HG03095 (cell line): ENCODE measurements at regions not wholly inside any gene's neighbourhood (a gene's known extent, or its start where the extent isn't known, plus 50 kb on each side); places are given as distances from the start of the nearest gene placed in this dataset.
"Not testable (repeated sequence)": the region's sequence is repeated elsewhere in the genome, so short reads cannot be mapped to it uniquely, and the experiment has no call there.

Experiments used
- ATAC-seq: cut with Tn5 transposase; IDR thresholded peaks from one replicate; pipeline ENCODE4 v1.9.1; 2021; ENCODE audit warnings: moderate library complexity; ENCODE audit not compliant: unreplicated experiment

DNA sequence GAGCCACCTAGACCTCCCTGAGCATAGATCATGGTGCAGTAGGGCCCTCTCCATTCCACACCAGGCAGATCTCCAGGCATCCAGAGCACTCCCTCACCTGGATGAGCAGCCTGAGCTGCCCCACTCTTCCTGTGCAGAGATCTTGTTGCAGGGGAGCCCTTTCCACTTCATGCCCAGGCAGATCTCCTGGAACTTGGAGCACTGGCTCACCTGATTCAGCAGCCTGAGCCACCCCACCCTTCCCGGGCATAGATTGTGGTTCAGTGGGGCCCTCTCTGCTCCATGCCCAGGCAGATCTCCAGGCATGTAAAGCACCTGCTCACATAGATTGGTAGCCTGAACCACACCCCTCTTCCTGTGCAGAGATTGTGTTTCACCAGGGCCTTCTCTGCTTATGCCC, 78.0 kb downstream of the SEC16B start:
- ATAC-seq = no peak

- ATAC-seq = no peak
These were observed 79.4 kb downstream of the SEC16B start for GRCh38 chr1:177890479-177890878.

DNA sequence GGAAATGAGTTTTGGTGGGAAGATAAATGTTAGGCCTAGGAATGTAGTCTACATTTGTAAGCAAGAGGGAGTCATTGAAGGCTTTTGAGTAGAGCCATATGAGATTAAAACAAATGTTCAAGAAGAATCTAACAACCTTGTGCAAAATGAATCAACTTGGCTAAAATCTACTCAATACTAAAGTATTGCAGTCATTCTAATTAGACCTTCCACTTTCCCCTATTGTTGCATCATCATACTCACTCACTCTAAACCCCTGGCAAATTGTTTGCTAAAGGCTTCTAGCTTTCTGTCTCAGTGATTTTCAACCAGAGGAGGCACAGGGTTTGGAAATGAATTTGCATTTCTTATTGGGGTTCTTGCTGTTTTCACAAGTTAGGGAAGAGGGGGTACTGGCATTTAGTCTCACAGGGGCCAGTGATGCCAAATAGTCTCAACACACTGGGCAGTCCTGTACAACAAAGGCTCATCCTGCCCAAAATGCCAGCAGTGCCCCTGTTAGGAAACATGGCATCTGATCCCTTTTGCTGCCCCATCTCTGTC, 85.3 kb downstream of the SEC16B start:
- ATAC-seq = no peak

GRCh38 chr1:177883581-177883980, 86.3 kb downstream of the SEC16B start:
- ATAC-seq = no peak

DNA sequence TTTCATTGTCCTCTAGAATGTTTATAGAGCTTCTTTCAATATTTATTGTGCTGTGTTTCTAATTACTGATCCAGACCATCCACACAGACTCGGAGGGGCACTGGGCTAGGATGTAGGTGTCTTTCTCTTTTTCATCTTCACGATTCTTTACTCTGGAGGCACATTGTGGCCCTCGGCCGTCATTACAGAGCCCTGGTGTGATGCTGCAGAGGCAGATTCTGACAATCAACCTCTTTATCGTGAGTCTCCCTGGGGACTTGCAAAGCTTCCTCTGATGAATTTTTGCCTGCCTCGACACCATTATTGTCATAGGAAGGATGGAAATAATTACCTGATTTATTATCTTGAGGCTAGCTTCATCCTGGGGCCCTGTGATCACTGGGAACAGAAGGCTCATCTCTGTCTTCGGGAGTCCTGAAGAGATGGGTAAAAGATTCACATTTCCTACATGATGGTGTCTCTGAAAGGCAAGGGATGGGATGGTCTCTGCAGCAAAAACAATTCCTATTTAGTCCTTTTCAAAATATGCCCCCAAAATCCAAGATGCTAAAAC, 89.4 kb downstream of the SEC16B start:
- no peak for ATAC-seq

DNA sequence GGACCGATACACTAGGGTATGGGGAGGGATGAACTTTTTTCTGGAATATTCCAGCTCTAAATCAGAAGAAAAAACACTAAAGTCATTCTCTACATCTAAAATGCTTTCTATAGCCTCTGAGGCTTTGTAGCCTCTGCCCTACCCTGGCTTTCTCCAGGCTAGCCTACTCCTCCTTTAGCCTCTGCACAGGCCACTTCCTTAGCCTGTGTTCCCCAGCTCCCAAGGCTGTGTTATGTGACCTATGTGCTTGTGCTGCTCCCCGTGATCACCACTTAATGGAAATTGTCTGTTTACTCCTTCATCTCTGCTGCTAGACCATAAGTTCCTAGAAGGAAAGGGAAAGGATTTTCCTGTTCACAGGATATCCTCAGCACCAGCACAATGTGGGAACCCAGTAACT, 92.8 kb downstream of the SEC16B start:
- ATAC-seq = no peak

DNA sequence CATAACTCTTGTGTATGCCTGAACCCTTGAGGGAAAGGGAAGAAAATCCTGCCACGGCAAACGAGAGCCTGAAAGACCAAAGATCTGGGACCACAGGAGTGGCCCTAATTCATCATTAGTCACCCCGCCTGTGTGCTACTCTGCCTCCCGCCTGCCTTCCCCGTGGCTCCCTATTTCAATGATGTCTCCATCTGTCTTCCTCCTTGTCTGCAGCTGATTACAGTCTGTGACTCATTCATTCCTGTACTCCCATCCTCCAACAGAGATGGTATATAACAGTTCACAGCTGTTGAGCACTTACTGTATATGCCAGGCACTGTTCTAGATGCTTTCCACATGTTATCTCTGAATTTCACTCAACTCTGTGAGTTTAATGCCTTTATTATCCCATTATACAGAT, 96.6 kb downstream of the SEC16B start:
- no peak for ATAC-seq

GRCh38 chr1:177872308-177872900, 97.5 kb downstream of the SEC16B start:
- no peak for ATAC-seq

DNA sequence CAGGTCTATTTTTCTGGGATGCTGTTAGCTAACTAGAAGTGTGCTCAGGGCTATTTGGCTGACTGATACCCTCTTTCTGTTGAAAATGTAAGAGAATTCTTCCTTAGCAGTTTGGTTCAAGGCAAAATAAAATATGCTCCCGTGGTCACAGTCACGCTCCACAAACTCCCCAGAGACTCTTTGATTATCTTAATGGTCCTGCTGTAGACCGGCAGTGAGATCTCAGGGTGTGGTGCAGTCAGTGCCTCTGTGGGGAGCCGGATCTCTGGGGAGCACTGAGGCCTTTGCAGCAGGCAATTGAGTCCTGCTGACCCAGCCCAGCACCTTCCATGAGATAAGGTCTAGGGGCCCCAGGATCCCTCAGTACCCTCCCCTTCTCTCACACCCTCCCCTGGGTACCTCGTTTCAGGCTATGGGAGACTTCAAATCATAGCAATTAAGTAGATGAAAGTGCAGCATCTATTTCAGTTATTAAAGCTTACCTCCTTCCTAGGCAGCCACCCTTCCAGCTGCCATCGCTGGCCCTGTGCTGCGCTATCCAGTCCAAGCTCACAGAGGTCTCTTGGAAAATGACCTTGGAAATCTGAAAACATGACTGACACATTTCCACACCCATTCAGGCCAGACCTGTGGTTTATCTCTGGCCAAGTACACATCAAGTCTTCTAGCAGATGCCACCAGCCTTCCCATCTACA, 98.1 kb downstream of the SEC16B start:
- no peak for ATAC-seq

DNA sequence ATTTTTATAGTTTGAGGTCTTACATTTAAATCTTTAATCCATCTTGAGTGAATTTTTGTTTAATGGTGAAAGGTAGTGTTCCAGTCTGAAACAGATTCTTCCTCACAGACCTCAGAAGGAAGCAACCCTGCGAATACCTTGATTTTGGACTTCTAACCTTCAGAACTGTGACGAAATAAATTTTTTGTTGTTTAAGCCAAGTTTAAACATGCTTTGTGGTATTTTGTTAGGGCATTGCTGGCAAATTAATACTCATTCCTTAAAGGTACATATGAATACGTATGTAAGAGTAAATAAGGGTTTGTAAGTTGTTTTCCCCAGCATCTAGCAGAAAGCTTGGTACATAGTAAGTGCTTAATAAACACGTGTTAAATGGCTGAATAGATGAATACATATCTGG, 100.3 kb downstream of the SEC16B start:
- no peak for ATAC-seq

DNA sequence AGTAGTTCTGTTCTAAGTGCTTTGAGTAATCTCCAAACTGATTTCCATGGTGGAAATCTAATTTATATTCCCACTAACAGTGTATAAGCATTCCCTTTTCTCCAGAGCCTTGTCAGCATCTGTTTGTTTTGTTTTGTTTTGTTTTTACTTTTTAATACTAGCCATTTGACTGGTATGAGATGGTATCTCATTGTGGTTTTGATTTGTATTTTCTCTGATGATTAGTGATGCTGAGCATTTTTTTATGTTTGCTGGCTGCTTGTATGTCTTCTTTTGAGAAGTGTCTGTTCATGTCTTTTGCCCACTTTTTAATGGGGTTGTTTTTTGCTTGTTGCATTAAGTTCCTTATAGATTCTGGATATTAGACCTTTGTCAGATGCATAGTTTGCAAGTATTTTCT, 100.8 kb downstream of the SEC16B start:
- not testable (repeated sequence) for ATAC-seq

- ATAC-seq = no peak
These were observed 104.1 kb downstream of the SEC16B start for GRCh38 chr1:177865807-177866206.

- ATAC-seq = no peak
These were observed 105.1 kb downstream of the SEC16B start for GRCh38 chr1:177864538-177865305.

DNA sequence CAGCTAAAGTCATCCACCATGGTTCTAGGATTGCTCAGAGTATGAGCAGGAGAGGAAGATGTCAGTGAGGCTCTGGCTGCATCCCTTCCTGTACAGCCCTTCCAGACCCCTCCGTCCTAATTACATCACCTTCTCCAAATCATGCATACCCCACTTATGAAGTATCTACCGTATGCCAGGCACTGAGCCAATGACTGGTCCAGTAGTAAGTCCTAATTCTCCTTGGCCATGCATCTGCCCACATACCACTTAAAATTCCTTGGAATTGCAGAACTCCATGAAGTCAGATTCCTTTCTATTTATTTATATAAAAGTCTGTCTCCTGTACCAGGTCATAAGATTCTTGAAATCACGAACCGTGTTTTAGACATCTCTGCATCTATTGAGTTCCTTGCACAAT, 106.1 kb downstream of the SEC16B start:
- ATAC-seq = no peak

DNA sequence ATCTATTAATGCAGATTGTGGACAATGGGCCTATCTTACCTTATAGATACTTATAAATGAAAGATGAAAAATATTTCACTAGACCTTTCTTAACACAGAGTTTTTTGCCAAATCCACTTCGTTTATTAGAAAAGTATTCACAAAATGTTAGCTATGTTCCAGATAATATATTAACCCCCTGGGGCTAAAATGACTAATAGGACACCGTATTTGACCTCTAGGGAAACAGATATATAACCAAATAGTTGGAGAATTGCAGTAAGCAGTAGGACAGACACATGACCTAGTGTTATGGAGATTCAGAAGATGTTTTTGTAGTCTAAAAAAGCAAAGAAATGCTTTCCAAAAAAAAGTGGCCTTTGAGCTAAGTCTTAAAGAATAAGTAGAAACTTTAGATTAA, 106.9 kb downstream of the SEC16B start:
- no peak for ATAC-seq

- no peak for ATAC-seq
These were observed 110.3 kb downstream of the SEC16B start for GRCh38 chr1:177859572-177859971.

DNA sequence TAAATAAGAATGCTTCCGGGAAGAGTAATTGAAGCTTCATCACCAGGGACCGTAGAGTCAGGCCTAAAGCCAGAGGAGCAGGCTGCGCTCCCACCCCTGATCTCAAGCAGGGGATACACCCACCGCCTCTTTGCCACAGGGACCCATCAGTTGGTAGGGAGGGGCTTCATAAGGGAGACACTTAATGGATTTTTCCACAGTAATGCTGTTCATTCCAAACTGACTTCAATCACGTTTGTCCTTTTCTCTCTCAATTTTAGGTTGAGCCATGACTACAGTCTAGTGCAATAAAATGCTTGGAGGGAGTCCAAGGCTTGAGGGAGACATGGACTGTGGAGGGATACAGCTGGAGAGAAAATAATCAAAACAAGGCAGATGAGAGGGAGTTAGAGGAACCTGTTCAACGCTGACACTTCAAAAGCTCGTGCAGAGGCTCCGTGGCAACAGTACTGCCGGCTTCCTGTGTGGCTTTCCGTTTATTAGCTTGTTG, 111.5 kb downstream of the SEC16B start:
- ATAC-seq = no peak

- no peak for ATAC-seq
These were observed 112.6 kb downstream of the SEC16B start for GRCh38 chr1:177857285-177857684.

DNA sequence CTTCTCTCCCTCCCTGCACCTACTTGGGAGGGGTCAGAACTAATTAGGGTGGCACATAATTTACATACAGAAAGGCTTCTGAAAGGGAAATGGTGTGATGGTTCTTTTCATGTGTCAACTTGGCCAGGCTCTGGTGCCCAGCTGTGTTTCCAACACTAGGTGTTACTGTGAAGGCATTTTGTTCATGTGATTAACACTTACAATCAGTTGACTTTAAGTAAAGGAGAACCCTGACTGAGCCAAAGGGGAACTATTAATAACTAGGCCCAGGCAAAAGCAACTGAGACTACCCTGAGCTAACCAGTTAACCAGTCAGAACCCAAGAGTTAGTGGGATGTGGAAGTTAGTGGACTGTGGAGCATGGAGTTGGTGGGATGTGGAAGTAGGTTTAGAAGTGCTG, 114.9 kb downstream of the SEC16B start:
- ATAC-seq = no peak

DNA sequence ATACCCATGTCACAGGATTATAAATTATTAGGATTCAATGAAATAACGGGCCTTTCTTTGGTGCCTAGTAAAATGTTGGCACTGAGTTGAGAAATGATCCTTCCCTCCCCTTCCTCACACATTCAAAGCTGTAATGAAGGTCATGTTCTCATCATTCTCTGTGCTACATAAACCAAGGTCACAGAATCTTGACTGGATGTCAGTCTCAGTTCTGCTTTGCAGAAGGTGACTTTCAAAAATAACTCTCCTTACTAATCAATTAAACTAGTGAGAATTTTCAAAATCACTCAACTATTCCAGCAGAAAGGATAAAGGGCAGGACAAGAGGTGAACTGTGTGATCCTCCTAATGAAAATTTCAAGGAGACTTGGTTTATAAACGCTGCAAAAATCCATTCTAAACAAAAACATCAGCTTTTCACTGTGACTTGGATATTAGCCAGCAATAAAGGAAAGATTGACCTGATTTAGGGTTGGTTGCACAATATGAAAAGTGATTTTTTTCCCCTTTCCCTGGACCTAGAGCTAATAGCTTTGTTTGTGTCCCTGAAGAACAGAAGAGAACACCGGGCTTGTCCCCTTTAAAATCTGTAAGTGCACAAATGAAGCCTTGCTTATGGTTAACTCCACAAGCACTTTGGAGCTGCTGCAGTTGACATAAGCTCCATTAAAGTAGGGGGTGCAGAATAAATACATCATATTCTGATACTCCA, 120.1 kb downstream of the SEC16B start:
- no peak for ATAC-seq

- ATAC-seq = no peak
These were observed 120.7 kb downstream of the SEC16B start for GRCh38 chr1:177849130-177849529.
